GM10266 (cell line): ENCODE measurements at regions not wholly inside any gene's neighbourhood (a gene's known extent, or its start where the extent isn't known, plus 50 kb on each side); places are given as distances from the start of the nearest gene placed in this dataset.

ENCODE experiments used
- DNase-seq: peaks from one replicate; pipeline ENCODE4 v3.0.0; 2012; ENCODE audit errors: extremely low spot score
- TF ChIP-seq, protein P1 (sequence below): IDR thresholded peaks from 2 replicates; pipeline ENCODE4 v1.5.1; 2012; ENCODE audit warnings: mild to moderate bottlenecking, low read depth; ENCODE audit not compliant: control insufficient read depth, insufficient read depth; ENCODE audit errors: missing control alignments

DNA sequence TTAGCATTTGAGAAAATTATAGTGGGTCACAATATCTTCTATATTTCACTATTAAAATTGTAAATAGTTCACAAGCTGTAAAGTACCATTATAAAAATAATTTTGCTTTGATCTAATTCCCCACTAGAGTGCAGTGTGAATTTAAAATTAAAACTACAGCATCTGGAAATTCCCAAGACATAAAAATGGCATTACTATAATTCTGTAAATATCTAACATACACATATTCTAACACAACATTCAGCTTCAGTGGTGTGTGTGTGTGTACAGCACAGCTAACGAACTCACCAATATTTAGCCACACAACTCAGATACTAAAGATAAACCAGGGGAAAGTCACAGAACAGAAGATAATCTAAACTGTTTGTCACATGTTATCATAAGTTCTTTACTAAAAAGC lies 424.9 kb upstream of the ZNF385D start:
- TF ChIP-seq, protein P1, sequence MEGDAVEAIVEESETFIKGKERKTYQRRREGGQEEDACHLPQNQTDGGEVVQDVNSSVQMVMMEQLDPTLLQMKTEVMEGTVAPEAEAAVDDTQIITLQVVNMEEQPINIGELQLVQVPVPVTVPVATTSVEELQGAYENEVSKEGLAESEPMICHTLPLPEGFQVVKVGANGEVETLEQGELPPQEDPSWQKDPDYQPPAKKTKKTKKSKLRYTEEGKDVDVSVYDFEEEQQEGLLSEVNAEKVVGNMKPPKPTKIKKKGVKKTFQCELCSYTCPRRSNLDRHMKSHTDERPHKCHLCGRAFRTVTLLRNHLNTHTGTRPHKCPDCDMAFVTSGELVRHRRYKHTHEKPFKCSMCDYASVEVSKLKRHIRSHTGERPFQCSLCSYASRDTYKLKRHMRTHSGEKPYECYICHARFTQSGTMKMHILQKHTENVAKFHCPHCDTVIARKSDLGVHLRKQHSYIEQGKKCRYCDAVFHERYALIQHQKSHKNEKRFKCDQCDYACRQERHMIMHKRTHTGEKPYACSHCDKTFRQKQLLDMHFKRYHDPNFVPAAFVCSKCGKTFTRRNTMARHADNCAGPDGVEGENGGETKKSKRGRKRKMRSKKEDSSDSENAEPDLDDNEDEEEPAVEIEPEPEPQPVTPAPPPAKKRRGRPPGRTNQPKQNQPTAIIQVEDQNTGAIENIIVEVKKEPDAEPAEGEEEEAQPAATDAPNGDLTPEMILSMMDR: no peak
- DNase-seq: no peak

DNA sequence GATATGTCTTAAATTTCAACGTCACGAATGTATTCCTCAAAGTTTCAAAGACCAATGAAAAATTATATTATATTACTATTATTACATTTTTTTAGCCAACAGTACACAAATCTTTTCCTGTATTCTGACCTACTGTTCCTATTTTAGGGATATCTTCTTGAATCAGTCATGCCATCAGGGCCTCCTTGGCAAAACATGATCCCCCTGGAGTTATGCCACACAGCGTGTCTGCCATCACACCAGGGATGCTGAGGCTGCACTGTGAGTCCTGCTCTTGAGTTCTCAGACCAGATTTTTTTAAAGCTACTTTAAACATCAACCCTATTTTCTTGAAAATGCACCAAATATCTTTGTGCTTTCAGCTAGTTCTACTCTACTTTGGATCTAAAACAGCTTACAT lies 425.9 kb upstream of the ZNF385D start:
- no peak for DNase-seq
- TF ChIP-seq, protein P1: no peak

DNA sequence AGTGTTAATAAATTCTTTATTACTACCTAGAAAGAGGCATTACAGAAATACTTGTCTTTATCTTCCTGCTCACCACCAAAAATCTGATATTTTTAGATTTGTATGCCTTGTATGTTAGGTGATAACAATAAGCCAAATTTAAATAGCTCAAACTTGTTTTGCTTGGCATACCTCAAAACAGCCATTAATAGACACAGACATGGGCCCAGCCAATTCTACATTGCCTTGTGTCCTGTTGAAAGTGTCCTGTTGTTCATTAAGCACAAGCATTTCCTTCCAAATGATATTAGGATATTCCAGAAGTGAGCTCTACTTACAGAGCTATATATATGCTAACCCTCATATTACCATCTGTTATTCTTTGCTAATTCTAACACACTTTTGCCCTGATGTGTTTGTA lies 438.6 kb upstream of the ZNF385D start:
- DNase-seq: no peak
- TF ChIP-seq, protein P1: no peak

DNA sequence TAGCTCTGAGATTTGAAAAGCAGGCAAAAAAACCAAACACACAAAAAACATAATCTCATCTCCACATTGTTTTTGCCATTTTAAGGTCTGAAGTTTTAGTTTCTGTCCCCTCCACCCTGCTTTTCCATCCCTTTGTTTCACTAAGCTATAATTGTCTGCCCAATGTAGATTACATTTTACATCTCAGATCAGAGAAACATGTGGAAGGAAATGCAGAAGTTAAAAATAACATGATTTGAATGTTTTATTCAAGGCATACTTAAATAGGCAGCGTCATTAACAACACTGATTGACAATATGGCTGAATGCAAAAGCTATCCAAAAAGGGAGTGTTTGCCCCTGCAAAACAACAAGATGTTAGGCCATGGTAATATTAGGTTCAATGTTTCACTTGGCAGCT lies 448.1 kb upstream of the ZNF385D start:
- TF ChIP-seq, protein P1: no peak
- no peak for DNase-seq

GRCh38 chr3:22208844-22209243 lies 457.8 kb upstream of the ZNF385D start:
- DNase-seq: no peak
- TF ChIP-seq, protein P1: no peak

DNA sequence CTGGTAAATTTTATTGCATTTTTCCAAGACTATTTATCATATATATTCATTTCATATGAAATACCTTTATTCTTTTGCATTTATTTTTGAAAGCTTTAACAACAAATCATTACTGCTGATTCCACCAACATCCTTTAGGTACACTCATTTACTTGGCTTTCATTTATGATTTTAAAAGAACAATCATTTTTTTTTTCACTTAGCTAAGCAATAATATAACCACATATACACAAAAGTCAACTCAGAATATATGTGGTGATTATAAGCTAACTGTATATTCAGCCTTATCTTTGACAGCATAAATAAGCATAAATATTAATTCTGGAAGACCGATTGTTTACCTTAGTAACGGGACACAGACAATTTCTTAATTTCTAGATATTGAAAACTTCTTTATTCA lies 458.6 kb upstream of the ZNF385D start:
- DNase-seq: no peak
- TF ChIP-seq, protein P1: no peak

- DNase-seq: no peak
- TF ChIP-seq, protein P1: no peak
Observed at GRCh38 chr3:22210693-22211092, 459.7 kb upstream of the ZNF385D start.
